Stimulated activated CD8-positive, alpha-beta memory T cell treated with anti-CD3 and anti-CD28 coated beads, Interleukin-4, amount 100 ng/mL, for 1 hour (primary cell): ENCODE measurements at regions not wholly inside any gene's neighbourhood (a gene's known extent, or its start where the extent isn't known, plus 50 kb on each side); places are given as distances from the start of the nearest gene placed in this dataset.
"Not testable (repeated sequence)": the region's sequence is repeated elsewhere in the genome, so short reads cannot be mapped to it uniquely, and the experiment has no call there.

Experiments used
- DNase-seq, 2 donors: peaks; one replicate each; pipeline ENCODE4 v3.0.0-alpha.2; 2020; ENCODE audit warnings: low read depth in 2 of 2, low spot score in 1 of 2

DNA sequence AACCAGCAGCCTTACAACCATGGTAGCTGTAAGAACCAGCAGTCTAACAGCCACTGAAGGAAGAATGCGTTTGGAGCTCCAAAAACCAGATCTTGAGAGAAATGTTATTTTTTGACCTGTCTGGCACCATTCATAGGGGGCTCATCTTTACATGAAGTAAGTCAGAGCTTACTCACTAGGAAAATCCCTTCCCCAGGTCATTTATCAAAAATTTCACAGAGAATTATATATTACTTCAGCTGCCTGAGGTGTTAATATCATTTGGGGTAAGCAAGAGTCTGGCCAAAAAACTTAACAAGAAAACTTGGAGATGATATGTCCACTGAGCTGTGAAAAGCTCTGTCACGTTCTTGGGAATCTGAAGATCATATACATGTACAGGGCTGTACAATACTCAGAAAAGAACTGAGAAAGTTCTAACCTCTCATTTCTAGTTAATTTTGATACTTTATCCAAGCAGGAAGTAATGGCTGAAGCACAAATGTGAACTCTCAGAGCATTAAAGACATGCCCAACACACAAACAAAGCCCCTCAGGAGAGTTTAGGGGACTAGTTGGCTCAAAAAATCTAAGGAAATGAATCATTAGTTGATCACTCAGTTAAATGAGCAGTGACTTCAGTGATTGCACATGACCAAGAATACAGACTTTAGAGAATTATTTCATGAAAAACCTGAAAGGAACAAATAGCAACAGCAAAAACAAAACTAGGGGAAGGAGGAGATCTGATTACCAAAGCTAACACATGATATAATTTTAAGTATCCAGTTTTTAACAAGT is 681.1 kb downstream of the LTN1 start:
- no peak for DNase-seq

DNA sequence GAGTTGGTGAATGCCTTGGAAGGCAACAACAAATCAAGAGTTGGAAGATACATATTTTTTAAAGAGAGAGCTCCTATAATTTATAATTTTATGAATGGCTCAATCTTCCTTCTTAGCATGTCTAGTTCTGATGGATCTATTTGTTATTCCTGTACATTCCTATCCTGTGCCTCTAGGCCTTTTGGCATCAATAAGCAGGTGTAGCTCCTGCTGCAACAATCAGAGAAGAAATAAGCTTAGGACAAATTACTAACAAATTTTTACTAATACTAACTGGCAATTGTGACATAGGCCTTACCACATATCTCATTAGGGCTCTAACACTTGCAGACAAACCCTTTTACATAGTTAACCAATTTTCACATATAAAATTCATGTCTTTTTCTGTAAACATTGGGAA is 682.0 kb downstream of the LTN1 start:
- DNase-seq = no peak

GRCh38 chr21:28310171-28310685 is 682.4 kb downstream of the LTN1 start:
- DNase-seq = no peak

- DNase-seq = no peak
Measured at GRCh38 chr21:28309596-28309995, 683.1 kb downstream of the LTN1 start.

- DNase-seq = no peak
Measured at GRCh38 chr21:28308516-28308915, 684.2 kb downstream of the LTN1 start.

DNA sequence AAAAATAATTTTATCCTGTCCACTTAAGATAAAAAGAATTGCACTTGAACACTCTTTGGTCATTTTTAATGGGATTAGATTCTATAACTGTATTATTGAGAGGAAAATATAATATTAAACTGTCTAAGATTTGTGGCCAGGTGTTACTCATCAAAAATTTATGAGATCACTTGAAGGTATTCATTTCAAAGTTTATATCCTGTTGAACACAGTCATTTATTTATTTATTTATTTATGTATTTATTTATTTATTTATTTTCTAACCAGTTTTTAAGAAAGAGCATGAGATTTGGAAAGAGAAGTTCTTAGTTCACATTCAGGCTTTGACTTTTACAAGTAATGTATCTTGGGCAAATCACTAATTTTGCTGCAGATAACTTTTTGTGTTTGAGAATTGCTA is 692.7 kb downstream of the LTN1 start:
- DNase-seq = no peak

DNA sequence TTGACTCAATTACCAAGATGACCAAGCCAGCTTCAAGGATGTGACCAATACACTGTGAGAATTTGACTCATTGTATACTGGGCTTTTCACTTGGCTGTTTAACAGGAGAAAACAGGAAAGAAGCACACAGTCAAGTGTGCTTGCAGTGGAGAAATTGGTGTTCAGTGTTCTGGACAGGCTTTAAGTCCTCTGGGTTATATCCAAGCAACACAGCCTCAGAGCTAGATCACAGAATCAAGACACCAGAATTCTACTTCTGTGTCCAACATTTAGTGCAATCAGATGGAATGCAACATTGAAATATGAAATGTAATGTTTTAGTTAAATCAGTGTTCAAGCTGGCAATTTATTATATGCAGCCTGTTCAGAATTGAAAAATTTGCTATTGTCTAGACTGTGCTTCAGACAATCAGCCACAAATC is 694.4 kb downstream of the LTN1 start:
- no peak for DNase-seq

DNA sequence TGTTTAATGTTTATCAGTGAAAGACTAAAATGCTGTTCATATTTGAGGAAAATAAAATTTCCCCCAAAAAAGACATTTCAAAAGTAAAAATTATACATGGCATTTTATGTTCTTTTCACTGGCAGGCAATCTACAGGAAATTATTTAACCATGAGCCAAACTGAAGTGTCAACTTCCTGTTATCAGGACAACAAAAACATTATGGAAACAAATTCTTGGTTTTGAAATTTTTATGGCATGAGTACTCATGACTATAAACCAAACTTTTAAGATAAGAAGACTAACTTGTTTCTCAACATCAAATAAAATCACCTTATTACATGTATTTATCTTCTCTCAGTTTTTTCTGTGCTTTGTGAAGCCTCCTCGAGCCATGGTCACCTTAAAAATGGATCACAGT is 698.6 kb downstream of the LTN1 start:
- DNase-seq = no peak

GRCh38 chr21:28283641-28284490 is 708.8 kb downstream of the LTN1 start:
- DNase-seq = no peak

DNA sequence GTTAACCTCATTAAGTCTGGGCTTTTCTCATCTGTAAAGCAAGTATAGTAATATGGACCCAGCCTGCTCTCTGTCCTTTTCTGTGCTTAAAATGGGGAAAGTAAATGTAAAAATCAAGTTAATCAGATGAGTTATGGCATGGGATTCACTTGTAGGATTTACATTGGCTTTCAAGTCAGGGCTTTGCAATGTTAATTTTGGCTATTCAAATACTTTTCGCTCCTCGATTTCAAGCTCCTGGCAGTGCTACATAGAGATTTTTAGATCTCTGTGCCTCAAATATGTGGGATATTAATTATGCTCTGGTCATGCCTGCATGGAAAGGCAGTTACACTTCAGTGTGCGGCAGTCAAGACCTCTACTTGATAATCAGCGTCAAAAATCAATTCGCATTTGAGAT is 709.8 kb downstream of the LTN1 start:
- DNase-seq = no peak

DNA sequence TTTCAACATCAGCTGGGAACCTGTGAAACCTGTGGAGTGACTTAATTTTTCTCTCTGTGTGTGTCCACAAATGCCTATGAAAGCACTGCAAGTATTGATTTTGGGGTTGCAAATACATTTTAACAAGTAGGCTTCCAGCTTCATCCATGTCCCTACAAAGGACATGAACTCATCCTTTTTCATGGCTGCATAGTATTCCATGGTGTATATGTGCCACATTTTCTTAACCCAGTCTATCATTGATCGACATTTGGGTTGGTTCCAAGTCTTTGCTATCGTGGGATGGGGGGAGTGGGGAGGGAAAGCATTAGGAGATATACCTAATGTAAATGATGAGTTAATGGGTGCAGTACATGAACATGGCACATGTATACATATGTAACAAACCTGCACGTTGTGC is 711.3 kb downstream of the LTN1 start:
- DNase-seq = not testable (repeated sequence)

DNA sequence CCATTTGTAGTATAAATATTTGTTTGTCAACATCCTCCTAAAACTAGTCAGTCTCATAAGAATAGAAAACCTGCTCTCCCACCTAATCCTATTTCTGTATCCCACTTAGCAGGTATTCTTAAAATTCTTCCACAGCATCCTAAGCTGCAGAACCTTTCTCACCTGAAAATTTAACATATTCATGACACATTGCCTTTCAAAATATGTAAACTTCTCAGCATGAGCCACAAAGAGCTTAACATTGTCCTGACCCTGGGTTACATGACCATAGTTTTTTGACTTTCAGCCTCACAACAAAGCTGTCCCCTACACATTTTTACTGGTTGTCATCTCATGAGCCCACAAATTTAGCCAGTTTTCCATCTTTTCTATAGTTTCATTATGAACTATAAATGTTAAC is 712.1 kb downstream of the LTN1 start:
- DNase-seq = no peak

DNA sequence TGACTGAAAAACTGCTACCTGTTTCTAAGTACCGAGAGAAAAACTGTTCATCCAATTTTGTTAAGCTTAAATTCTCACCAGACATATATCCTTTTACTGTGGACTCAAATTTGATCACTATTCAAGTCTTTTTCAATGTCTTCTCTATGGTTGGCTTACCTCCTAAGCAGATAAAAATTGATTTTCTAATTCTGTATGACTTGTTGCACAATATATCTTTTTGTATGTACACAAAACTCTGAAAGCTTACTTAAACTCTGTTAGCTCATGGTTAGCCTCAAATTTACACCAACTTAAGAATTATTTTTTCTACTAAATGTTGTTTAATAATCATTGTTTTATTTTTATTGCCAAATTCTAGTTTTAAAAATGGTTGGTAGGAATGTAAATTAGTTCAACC is 715.4 kb downstream of the LTN1 start:
- no peak for DNase-seq

- DNase-seq = no peak
Measured at GRCh38 chr21:28272272-28272992, 720.2 kb downstream of the LTN1 start.

GRCh38 chr21:28269173-28269572 is 723.5 kb downstream of the LTN1 start:
- DNase-seq = no peak

DNA sequence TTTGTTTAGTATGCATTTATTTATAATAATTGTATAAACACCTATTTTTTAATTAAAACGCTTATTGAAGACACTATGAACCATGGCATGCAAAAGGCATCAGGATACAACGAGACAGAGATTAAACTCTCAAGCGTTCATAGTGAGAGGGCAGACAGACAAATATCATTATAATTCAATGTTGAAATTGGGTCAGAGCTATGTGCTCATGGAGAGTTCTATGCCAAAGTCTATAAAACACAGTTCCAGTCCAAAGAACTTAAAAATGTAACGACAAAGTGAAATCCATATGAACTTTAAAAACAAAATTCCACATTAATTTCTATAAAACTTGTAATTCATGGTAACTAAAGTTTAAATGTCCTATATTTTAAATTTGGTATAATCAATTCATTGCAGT is 724.0 kb downstream of the LTN1 start:
- no peak for DNase-seq

GRCh38 chr21:28267449-28267848 is 725.2 kb downstream of the LTN1 start:
- DNase-seq = no peak

- DNase-seq = no peak
Measured at GRCh38 chr21:28266061-28266460, 726.6 kb downstream of the LTN1 start.

DNA sequence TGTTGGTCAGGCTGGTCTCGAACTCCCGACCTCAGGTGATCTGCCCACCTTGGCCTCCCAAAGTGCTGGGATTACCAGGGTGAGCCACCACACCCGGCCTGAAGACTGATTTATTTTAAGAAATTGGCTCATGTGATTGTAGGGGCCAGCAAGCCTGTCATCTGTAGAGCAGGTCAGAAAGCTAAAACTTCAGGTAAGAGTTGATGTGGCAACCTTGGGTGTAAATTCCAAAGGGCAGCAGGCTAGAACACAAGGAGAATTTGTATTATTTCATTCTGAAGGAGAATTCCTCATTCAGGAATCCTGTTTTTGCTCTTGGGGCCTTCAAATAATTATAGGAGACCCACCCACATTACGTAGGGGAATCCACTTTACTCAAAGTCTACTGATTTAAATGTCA is 728.7 kb downstream of the LTN1 start:
- DNase-seq = no peak

DNA sequence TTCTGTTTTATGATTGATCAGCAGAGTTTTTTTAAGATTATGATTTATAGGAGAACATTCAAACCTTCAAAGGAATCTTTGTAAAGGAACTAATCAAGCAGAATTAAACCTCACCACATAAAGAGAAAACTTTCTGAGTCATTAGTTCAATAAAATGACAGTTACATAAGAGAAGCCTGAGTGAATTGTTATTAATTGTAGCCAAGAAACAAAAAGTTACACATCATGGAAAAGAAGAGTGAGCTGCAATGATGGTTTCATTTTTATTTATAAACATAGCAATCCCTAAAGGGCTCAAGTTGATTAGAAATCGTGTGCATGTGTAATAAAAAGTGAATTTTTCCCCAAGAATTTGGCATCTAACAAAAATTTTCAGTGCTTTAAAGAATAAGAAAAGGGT is 731.4 kb downstream of the LTN1 start:
- DNase-seq = no peak

DNA sequence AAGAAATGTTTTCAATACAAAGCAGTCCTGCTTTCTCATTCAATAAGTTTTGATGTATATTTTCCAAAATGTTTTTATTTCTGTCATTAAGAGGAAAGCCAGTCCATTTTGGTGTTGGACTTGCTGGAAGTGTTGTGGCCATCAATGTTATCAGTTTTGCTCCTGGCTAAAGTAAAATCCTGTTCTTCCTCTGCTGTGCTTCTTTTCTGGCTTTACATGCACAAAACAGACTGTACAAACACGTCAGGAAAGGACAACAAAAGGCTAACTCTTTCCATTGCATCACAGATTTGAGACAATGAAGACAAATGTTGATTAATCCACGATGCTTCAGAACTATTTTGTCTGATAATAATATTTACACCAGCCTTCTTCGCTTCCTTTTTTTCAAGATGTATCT is 735.4 kb downstream of the LTN1 start:
- no peak for DNase-seq

DNA sequence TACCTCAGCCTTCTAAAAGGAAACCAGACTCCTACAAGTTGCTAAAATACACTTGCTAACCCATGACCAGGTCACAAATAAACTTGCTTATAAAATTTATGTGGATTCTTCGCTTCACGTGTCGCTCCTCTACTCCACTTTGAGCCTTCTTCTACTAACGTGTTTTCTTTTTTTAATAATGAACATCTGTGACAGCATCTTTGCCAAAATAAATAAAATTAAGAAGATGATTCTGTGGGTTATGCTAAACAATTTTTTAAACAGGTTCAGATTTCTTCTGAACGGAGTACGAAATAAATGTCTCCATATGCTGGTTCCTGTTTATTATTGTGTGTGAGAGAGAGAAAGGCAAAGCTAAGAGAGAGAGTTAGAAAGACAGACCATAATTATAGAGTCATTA is 735.8 kb downstream of the LTN1 start:
- no peak for DNase-seq
